Stimulated activated CD4-positive, alpha-beta T cell treated with anti-CD3 and anti-CD28 coated beads, TNF-alpha, amount 100 ng/mL, for 24 hours (primary cell): ENCODE measurements at regions not wholly inside any gene's neighbourhood (a gene's known extent, or its start where the extent isn't known, plus 50 kb on each side); places are given as distances from the start of the nearest gene placed in this dataset.

Source experiments
- DNase-seq, 3 experiments: peaks; one replicate each; pipeline ENCODE4 v3.0.0-alpha.2; 2020; ENCODE audit warnings: low read depth in 3 of 3

- DNase-seq = no peak
Observed at GRCh38 chr17:79176792-79177601, 102.4 kb downstream of the ENGASE start.

- DNase-seq = no peak
Observed at GRCh38 chr17:79174905-79175856, 100.6 kb downstream of the ENGASE start.

GRCh38 chr17:79174193-79174765 lies 99.7 kb downstream of the ENGASE start:
- no peak for DNase-seq

- no peak for DNase-seq
Observed at GRCh38 chr17:79171188-79171587, 96.6 kb downstream of the ENGASE start.

- no peak for DNase-seq
Observed at GRCh38 chr17:79169861-79170260, 95.2 kb downstream of the ENGASE start.

- DNase-seq = no peak
Observed at GRCh38 chr17:79169366-79169765, 94.7 kb downstream of the ENGASE start.

GRCh38 chr17:79168486-79169055 lies 93.9 kb downstream of the ENGASE start:
- no peak for DNase-seq

- DNase-seq = no peak
Observed at GRCh38 chr17:79167486-79167885, 92.9 kb downstream of the ENGASE start.

- no peak for DNase-seq
Observed at GRCh38 chr17:79165756-79166473, 91.3 kb downstream of the ENGASE start.

- no peak for DNase-seq
Observed at GRCh38 chr17:79164913-79165695, 90.5 kb downstream of the ENGASE start.

- DNase-seq = no peak
Observed at GRCh38 chr17:79164408-79164807, 89.8 kb downstream of the ENGASE start.

GRCh38 chr17:79163071-79163470 lies 88.4 kb downstream of the ENGASE start:
- DNase-seq = no peak

- DNase-seq = no peak
Observed at GRCh38 chr17:79162012-79162963, 87.7 kb downstream of the ENGASE start.

- peak in 1 of 3 experiments; percentile 7 for DNase-seq
Observed at GRCh38 chr17:79160980-79161636, 86.5 kb downstream of the ENGASE start.

GRCh38 chr17:79159926-79160325 lies 85.3 kb downstream of the ENGASE start:
- DNase-seq = no peak

GRCh38 chr17:79159471-79159870 lies 84.8 kb downstream of the ENGASE start:
- no peak for DNase-seq

GRCh38 chr17:79156463-79157095 lies 82.0 kb downstream of the ENGASE start:
- no peak for DNase-seq

GRCh38 chr17:79155701-79156100 lies 81.1 kb downstream of the ENGASE start:
- no peak for DNase-seq
